NCI-H526 (cell line): ENCODE measurements at regions not wholly inside any gene's neighbourhood (a gene's known extent, or its start where the extent isn't known, plus 50 kb on each side); places are given as distances from the start of the nearest gene placed in this dataset.
A peak's percentile ranks its signal among the peaks of the same experiment; 100 is the strongest.

Experiments used
- DNase-seq, 2 experiments: peaks; one replicate each; lab custom pipeline; 2025; lab: John Stamatoyannopoulos, UW

- DNase-seq: no peak
Measured at GRCh38 chr9:32698706-32699277, 63.3 kb upstream of the TAF1L start.

- DNase-seq: no peak
Measured at GRCh38 chr9:32701321-32702022, 66.0 kb upstream of the TAF1L start.

GRCh38 chr9:32703635-32704034 lies 68.2 kb upstream of the TAF1L start:
- DNase-seq: peak in 1 of 2 experiments; percentile 31

GRCh38 chr9:32704343-32704742 lies 68.9 kb upstream of the TAF1L start:
- no peak for DNase-seq

GRCh38 chr9:32705059-32705458 lies 69.6 kb upstream of the TAF1L start:
- DNase-seq: no peak

GRCh38 chr9:32706004-32706724 lies 70.7 kb upstream of the TAF1L start:
- no peak for DNase-seq

GRCh38 chr9:32706725-32707100 lies 71.2 kb upstream of the TAF1L start:
- no peak for DNase-seq

- DNase-seq: no peak
Measured at GRCh38 chr9:32707326-32707725, 71.9 kb upstream of the TAF1L start.

GRCh38 chr9:32708480-32709150 lies 73.1 kb upstream of the TAF1L start:
- DNase-seq: no peak

- DNase-seq: no peak
Measured at GRCh38 chr9:32709871-32710270, 73.5 kb upstream of the TMEM215 start.

GRCh38 chr9:32716425-32716824 lies 66.9 kb upstream of the TMEM215 start:
- no peak for DNase-seq

GRCh38 chr9:32716955-32717543 lies 66.3 kb upstream of the TMEM215 start:
- DNase-seq: no peak

GRCh38 chr9:32722704-32723103 lies 60.6 kb upstream of the TMEM215 start:
- no peak for DNase-seq

GRCh38 chr9:32723789-32724325 lies 59.5 kb upstream of the TMEM215 start:
- peak; percentile 75 to 92 for DNase-seq

- DNase-seq: no peak
Measured at GRCh38 chr9:32725066-32725860, 58.1 kb upstream of the TMEM215 start.

- no peak for DNase-seq
Measured at GRCh38 chr9:32728181-32728580, 55.2 kb upstream of the TMEM215 start.
